Ovary (tissue), 7 donors: ENCODE measurements at regions not wholly inside any gene's neighbourhood (a gene's known extent, or its start where the extent isn't known, plus 50 kb on each side); places are given as distances from the start of the nearest gene placed in this dataset.
"Not testable (repeated sequence)": the region's sequence is repeated elsewhere in the genome, so short reads cannot be mapped to it uniquely, and the experiment has no call there.

Experiments
- DNase-seq, 5 donors: peaks; one replicate each; pipeline ENCODE4 v3.0.0-alpha.2; 2019 to 2020
- H3K27ac ChIP-seq, 2 donors: fragments of 200-600 bp; one replicate each; pipeline versions ENCODE4 v1.5.1 to v1.8.0; 2019 to 2022
- H3K27me3 ChIP-seq: fragments of 200-600 bp; one replicate; pipeline ENCODE4 v1.8.0; 2022
- H3K36me3 ChIP-seq: fragments of 200-600 bp; sonication (generic); one replicate; pipeline ENCODE4 v1.5.1; 2019
- H3K4me1 ChIP-seq: one replicate; pipeline ENCODE4 v1.8.1; 2013; ENCODE audit warnings: mild to moderate bottlenecking, moderate library complexity; ENCODE audit not compliant: insufficient read depth
- H3K4me3 ChIP-seq: fragments of 200-600 bp; sonication (generic); one replicate; pipeline ENCODE4 v1.5.1; 2017
- H3K9me3 ChIP-seq, 2 donors: fragments of 200-600 bp in 1 of 2; sonication (generic) in 1 of 2; one replicate each; pipeline versions ENCODE4 v1.5.1 to v1.8.1; 2013 to 2019; ENCODE audit warnings: mild to moderate bottlenecking in 1 of 2, moderate library complexity in 1 of 2
- EP300 ChIP-seq: sonication (generic); formaldehyde crosslinking; IDR thresholded peaks from one replicate; pipeline ENCODE4 v1.6.1; 2017; ENCODE audit warnings: antibody characterized with exemption
- POLR2A ChIP-seq: fragments of 450-650 bp; IDR thresholded peaks from one replicate; pipeline ENCODE4 v1.6.1; 2017; ENCODE audit warnings: antibody characterized with exemption, mild to moderate bottlenecking, moderate library complexity
- WGBS, 3 donors: extraction: QIAGEN DNeasy Blood & Tissue Kit in 1 of 3; methylation state at CpG; one replicate each; pipeline versions ENCODE4 v1.1.5 to v1.1.7; 2013 to 2017; 5-methylcytosine and 5-hydroxymethylcytosine counted together
- intact Hi-C, 4 donors: fragments of 100-400 bp; cut with DNase I; formaldehyde crosslinking; loops; one replicate each; pipeline versions ENCODE4 v1.11.0 to v1.15.1; 2022 to 2023
- TF ChIP-seq, protein P1 (sequence below), 3 donors: fragments of 450-650 bp in 2 of 3; fragments of 200-600 bp in 1 of 3; IDR thresholded peaks; one replicate each; pipeline versions ENCODE4 v1.5.1 to v1.8.0; 2016 to 2022; ENCODE audit warnings: antibody characterized with exemption in 3 of 3, mild to moderate bottlenecking in 1 of 3
- donor health status: DM: no; HTN: no; CAD: no; lungs with moderate emphysema.
- donor health status: DM: no; HTN: no; CAD: no.
- donor health status: Bipolar disorder and iron deficiency.
- donor health status: DM: no; HTN: no; CAD: no.
- donor health status: DM: yes; HTN: yes; CAD: no.

GRCh38 chr6:78770765-78771164 is 96.6 kb upstream of the IRAK1BP1 start:
- H3K4me3 ChIP-seq = no peak overlapping the region
- no peaks in the 10 kb centered on the region for H3K4me1 ChIP-seq
- DNase-seq = no peak
- WGBS, 3 donors = 70 to 75% (median 71%) methylated on average over 5 of the region's 5 CpGs
- no peak overlapping the region for H3K27ac ChIP-seq
- no peaks in the 10 kb centered on the region for H3K27me3 ChIP-seq
- H3K36me3 ChIP-seq = no peaks in the 10 kb centered on the region
- TF ChIP-seq POLR2A = no peak
- TF ChIP-seq, protein P1, sequence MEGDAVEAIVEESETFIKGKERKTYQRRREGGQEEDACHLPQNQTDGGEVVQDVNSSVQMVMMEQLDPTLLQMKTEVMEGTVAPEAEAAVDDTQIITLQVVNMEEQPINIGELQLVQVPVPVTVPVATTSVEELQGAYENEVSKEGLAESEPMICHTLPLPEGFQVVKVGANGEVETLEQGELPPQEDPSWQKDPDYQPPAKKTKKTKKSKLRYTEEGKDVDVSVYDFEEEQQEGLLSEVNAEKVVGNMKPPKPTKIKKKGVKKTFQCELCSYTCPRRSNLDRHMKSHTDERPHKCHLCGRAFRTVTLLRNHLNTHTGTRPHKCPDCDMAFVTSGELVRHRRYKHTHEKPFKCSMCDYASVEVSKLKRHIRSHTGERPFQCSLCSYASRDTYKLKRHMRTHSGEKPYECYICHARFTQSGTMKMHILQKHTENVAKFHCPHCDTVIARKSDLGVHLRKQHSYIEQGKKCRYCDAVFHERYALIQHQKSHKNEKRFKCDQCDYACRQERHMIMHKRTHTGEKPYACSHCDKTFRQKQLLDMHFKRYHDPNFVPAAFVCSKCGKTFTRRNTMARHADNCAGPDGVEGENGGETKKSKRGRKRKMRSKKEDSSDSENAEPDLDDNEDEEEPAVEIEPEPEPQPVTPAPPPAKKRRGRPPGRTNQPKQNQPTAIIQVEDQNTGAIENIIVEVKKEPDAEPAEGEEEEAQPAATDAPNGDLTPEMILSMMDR (IDR thresholded peaks at IDR 0.05) = no peak
- TF ChIP-seq EP300 = no peak
- intact Hi-C loops = no loop called here
- H3K9me3 ChIP-seq = no peaks in the 10 kb centered on the region

GRCh38 chr6:78771586-78771985 is 95.8 kb upstream of the IRAK1BP1 start:
- Histone ChIP-seq H3K9me3 (no peaks in the 10 kb centered on the region), H3K27ac (no peak overlapping the region), H3K27me3 (no peaks in the 10 kb centered on the region), H3K36me3 (no peaks in the 10 kb centered on the region), H3K4me1 (no peaks in the 10 kb centered on the region), H3K4me3 (no peak overlapping the region)
- intact Hi-C loops = no loop called here
- no peak for DNase-seq
- no peak for TF ChIP-seq EP300
- TF ChIP-seq, protein P1 (IDR thresholded peaks at IDR 0.05) = no peak
- no peak for TF ChIP-seq POLR2A

- H3K4me3 ChIP-seq = no peak overlapping the region
- H3K9me3 ChIP-seq = no peaks in the 10 kb centered on the region
- no peaks in the 10 kb centered on the region for H3K4me1 ChIP-seq
- WGBS, 3 donors = 89 to 100% (median 96%) methylated on average over 4 of the region's 4 CpGs
- TF ChIP-seq EP300 = no peak
- no peak for TF ChIP-seq POLR2A
- TF ChIP-seq, protein P1 (IDR thresholded peaks at IDR 0.05) = no peak
- no peak overlapping the region for H3K27ac ChIP-seq
- H3K27me3 ChIP-seq = no peaks in the 10 kb centered on the region
- DNase-seq = no peak
- intact Hi-C loops = no loop called here
- H3K36me3 ChIP-seq = no peaks in the 10 kb centered on the region
These were observed 86.3 kb upstream of the IRAK1BP1 start for GRCh38 chr6:78781001-78781400.

DNA sequence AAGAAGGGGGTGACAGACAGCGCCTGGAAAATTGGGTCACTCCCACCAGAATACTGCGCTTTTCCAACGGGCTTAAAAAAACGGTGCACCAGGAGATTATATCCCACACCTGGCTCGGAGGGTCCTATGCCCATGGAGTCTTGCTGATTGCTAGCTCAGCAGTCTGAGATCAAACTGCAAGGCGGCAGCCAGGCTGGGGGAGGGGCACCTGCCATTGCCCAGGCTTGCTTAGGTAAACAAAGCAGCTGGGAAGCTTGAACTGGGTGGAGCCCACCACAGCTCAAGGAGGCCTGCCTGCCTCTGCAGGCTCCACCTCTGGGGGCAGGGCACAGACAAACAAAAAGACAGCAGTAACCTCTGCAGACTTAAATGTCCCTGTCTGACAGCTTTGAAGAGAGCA is 84.0 kb upstream of the IRAK1BP1 start:
- intact Hi-C loops, H3K9me3 ChIP-seq, H3K27me3 ChIP-seq, H3K4me3 ChIP-seq, H3K4me1 ChIP-seq, DNase-seq, H3K27ac ChIP-seq, H3K36me3 ChIP-seq: not testable (repeated sequence)
- WGBS, 3 donors = 85 to 88% (median 87%) methylated on average over 6 of the region's 6 CpGs

- no peaks in the 10 kb centered on the region for H3K9me3 ChIP-seq
- TF ChIP-seq POLR2A = no peak
- TF ChIP-seq, protein P1 (IDR thresholded peaks at IDR 0.05) = no peak
- no peak for TF ChIP-seq EP300
- intact Hi-C loops = no loop called here
These were observed 70.1 kb upstream of the IRAK1BP1 start for GRCh38 chr6:78797270-78797669.

More at GRCh38 chr6:78797270-78797669, 70.1 kb upstream of the IRAK1BP1 start:
- H3K36me3 ChIP-seq = no peaks in the 10 kb centered on the region
- no peak overlapping the region for H3K4me3 ChIP-seq
- DNase-seq = no peak
- no peaks in the 10 kb centered on the region for H3K27me3 ChIP-seq
- H3K4me1 ChIP-seq = no peaks in the 10 kb centered on the region
- H3K27ac ChIP-seq = no peak overlapping the region
